Heart left ventricle (tissue), 13 donors: ENCODE measurements at regions not wholly inside any gene's neighbourhood (a gene's known extent, or its start where the extent isn't known, plus 50 kb on each side); places are given as distances from the start of the nearest gene placed in this dataset.

Experiments used
- POLR2A ChIP-seq, 2 donors: fragments of 450-650 bp; IDR thresholded peaks; one replicate each; pipeline ENCODE4 v1.6.1; 2017; ENCODE audit warnings: antibody characterized with exemption in 2 of 2, mild to moderate bottlenecking in 2 of 2, moderate library complexity in 2 of 2
- TF ChIP-seq, protein P1 (sequence below), 12 donors: fragments of 200-600 bp; sonication (generic) in 4 of 12; IDR thresholded peaks; one replicate each; pipeline versions ENCODE4 v1.5.0 to v1.8.0; 2018 to 2022; ENCODE audit warnings: antibody characterized with exemption in 12 of 12, mild to moderate bottlenecking in 5 of 12
- donor health status: ischemic (EF 13 %, LVEDD 7.1; RV severe dilation, severe dysfunction).
- donor health status: DM: no; HTN: yes; CAD: no.
- donor health status: DM: no; HTN: no; CAD: no.
- donor health status: ischemic (EF 25% LVEDD 6.9; RV normal size, moderate dysfunction).
- donor health status: ischemic (EF 25% LVEDD 5.7; RV mildly dilated, moderate dysfunction).
- donor health status: ischemic (EF 35%, LVEDD 5.7; RV mildly dilated, moderate dysfunction).
- donor health status: nonischemic (EF 11% LVEDD 7.7; RV severe dilation, severe dysfunction).
- donor health status: DM: yes; HTN: yes; CAD: no.
- donor health status: PGD.
- donor health status: ischemic (EF 29% LVEDD 5.4; RV normal size, mild dysfunction).
- donor health status: nonischemic (EF 23%, LVEDD 6.1; RV moderate dilation, normal function).

- TF ChIP-seq, protein P1, sequence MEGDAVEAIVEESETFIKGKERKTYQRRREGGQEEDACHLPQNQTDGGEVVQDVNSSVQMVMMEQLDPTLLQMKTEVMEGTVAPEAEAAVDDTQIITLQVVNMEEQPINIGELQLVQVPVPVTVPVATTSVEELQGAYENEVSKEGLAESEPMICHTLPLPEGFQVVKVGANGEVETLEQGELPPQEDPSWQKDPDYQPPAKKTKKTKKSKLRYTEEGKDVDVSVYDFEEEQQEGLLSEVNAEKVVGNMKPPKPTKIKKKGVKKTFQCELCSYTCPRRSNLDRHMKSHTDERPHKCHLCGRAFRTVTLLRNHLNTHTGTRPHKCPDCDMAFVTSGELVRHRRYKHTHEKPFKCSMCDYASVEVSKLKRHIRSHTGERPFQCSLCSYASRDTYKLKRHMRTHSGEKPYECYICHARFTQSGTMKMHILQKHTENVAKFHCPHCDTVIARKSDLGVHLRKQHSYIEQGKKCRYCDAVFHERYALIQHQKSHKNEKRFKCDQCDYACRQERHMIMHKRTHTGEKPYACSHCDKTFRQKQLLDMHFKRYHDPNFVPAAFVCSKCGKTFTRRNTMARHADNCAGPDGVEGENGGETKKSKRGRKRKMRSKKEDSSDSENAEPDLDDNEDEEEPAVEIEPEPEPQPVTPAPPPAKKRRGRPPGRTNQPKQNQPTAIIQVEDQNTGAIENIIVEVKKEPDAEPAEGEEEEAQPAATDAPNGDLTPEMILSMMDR (IDR thresholded peaks at IDR 0.05) = no peak
- TF ChIP-seq POLR2A (IDR thresholded peaks at IDR 0.05) = no peak
These were observed 162.3 kb downstream of the KLF5 start for GRCh38 chr13:73220966-73221720.
